T-cell (primary cell): ENCODE measurements at regions not wholly inside any gene's neighbourhood (a gene's known extent, or its start where the extent isn't known, plus 50 kb on each side); places are given as distances from the start of the nearest gene placed in this dataset.
"Not testable (repeated sequence)": the region's sequence is repeated elsewhere in the genome, so short reads cannot be mapped to it uniquely, and the experiment has no call there.

Experiments
- ATAC-seq, 4 experiments: fragments of 200-7000 bp in 3 of 4; fragments of 150-1000 bp in 1 of 4; cut with Tn5 transposase; replicated peaks in 1 of 4; 1 replicate in 3 of 4; 2 replicates in 1 of 4; pipeline ENCODE4 v1.10.0; 2021; ENCODE audit warnings: moderate library complexity in 3 of 4, mild to moderate bottlenecking in 2 of 4, moderate number of reproducible peaks in 1 of 4
- CTCF ChIA-PET, 2 donors: fragments of 300-600 bp; sonication (Branson Sonifier 250); formaldehyde crosslinking; loops; one replicate each; lab custom pipeline; 2022; ENCODE audit warnings: antibody characterized with exemption in 2 of 2; lab: Charles Lee
- POLR2A ChIA-PET, 2 donors: fragments of 300-600 bp; sonication (Branson Sonifier 250); formaldehyde crosslinking; loops; one replicate each; lab custom pipeline; 2022; ENCODE audit warnings: antibody characterized with exemption in 2 of 2; lab: Charles Lee
- DNase-seq, 35 experiments: peaks; one replicate each; pipeline versions ENCODE4 v3.0.0 to v3.0.0-alpha.2; 2013 to 2023
- H3K27ac ChIP-seq: one replicate; pipeline ENCODE4 v1.5.1; 2013; ENCODE audit warnings: low read length
- H3K27me3 ChIP-seq, 2 experiments: replicated peaks in 1 of 2; 1 replicate in 1 of 2; 2 replicates in 1 of 2; pipeline versions ENCODE4 v1.6.1 to v1.7.0; 2013; ENCODE audit warnings: low read length in 1 of 2, mixed read lengths in 1 of 2; ENCODE audit not compliant: control insufficient read depth in 2 of 2, insufficient read depth in 2 of 2; ENCODE audit errors: extremely low read depth in 1 of 2
- H3K36me3 ChIP-seq, 2 donors: 1 replicate in 1 of 2; 2 replicates in 1 of 2; pipeline versions ENCODE4 v1.6.1 to v1.7.0; 2013; ENCODE audit warnings: low read length in 1 of 2; ENCODE audit not compliant: control insufficient read depth in 2 of 2, insufficient read depth in 1 of 2; ENCODE audit errors: extremely low read depth in 1 of 2
- H3K4me1 ChIP-seq, 2 experiments: 1 replicate in 1 of 2; 2 replicates in 1 of 2; pipeline versions ENCODE4 v1.6.1 to v1.7.0; 2013; ENCODE audit warnings: low read length in 2 of 2, mixed read lengths in 1 of 2; ENCODE audit not compliant: insufficient read depth in 2 of 2, control insufficient read depth in 1 of 2; ENCODE audit errors: extremely low read depth in 1 of 2
- H3K4me3 ChIP-seq, 2 donors: 1 replicate in 1 of 2; 2 replicates in 1 of 2; pipeline versions ENCODE4 v1.5.1 to v1.7.0; 2013; ENCODE audit warnings: mild to moderate bottlenecking in 2 of 2, low read length in 1 of 2, moderate library complexity in 1 of 2; ENCODE audit not compliant: control insufficient read depth in 1 of 2; ENCODE audit errors: extremely low read depth in 1 of 2
- H3K9me3 ChIP-seq: 2 replicates; pipeline ENCODE4 v1.7.0; 2013
- H3K27ac Mint-ChIP-seq, 2 donors: one replicate each; pipeline ENCODE4 v1.8.0; 2020 to 2021; ENCODE audit warnings: mild to moderate bottlenecking in 2 of 2, mixed read lengths in 2 of 2
- H3K27me3 Mint-ChIP-seq, 2 donors: one replicate each; pipeline ENCODE4 v1.8.0; 2021 to 2022; ENCODE audit warnings: mixed read lengths in 2 of 2
- H3K36me3 Mint-ChIP-seq: one replicate; pipeline ENCODE4 v1.8.0; 2021; ENCODE audit warnings: mixed read lengths
- H3K4me1 Mint-ChIP-seq, 3 donors: one replicate each; pipeline ENCODE4 v1.8.0; 2020 to 2022; ENCODE audit warnings: mixed read lengths in 3 of 3, mild to moderate bottlenecking in 1 of 3
- H3K4me3 Mint-ChIP-seq, 3 donors: one replicate each; pipeline ENCODE4 v1.8.0; 2020 to 2022; ENCODE audit warnings: mild to moderate bottlenecking in 3 of 3, mixed read lengths in 3 of 3, moderate library complexity in 3 of 3
- H3K9me3 Mint-ChIP-seq, 3 donors: one replicate each; pipeline ENCODE4 v1.8.0; 2020 to 2022; ENCODE audit warnings: mixed read lengths in 3 of 3
- WGBS: methylation state at CpG from one replicate; pipeline ENCODE4 v1.1.5; 2013; ENCODE audit warnings: missing lambda C conversion rate; ENCODE audit not compliant: insufficient coverage; 5-methylcytosine and 5-hydroxymethylcytosine counted together

- Histone ChIP-seq H3K27ac (no peak overlapping the region), H3K4me1 (no peaks in the 10 kb centered on the region), H3K27me3 (peaks cover 0 to 7% of the 10 kb centered on the region in 2 experiments), H3K9me3 (no peaks in the 10 kb centered on the region), H3K4me3 (no peak overlapping the region), H3K36me3 (no peaks in the 10 kb centered on the region)
- no peak overlapping the region for H3K27ac Mint-ChIP-seq
- peaks cover 9 to 16% (median 14%) of the 10 kb centered on the region in 3 donors for H3K9me3 Mint-ChIP-seq
- H3K4me3 Mint-ChIP-seq = no peak overlapping the region
- DNase-seq = no peak
- no peaks in the 10 kb centered on the region for H3K36me3 Mint-ChIP-seq
- 96% methylated on average over 10 of the region's 16 CpGs for WGBS
- ChIA-PET CTCF (no interaction called here), POLR2A (no interaction called here)
- H3K4me1 Mint-ChIP-seq = no peaks in the 10 kb centered on the region
- peaks cover 0 to 2% of the 10 kb centered on the region in 2 donors for H3K27me3 Mint-ChIP-seq
- no peak for ATAC-seq
These were observed 217.3 kb upstream of the TENT5A start for GRCh38 chr6:81969814-81970213.

GRCh38 chr6:81969011-81969410 lies 216.5 kb upstream of the TENT5A start:
- CTCF ChIA-PET = no interaction called here
- H3K4me3 Mint-ChIP-seq = no peak overlapping the region
- Histone ChIP-seq H3K9me3 (no peaks in the 10 kb centered on the region), H3K36me3 (no peaks in the 10 kb centered on the region), H3K4me1 (no peaks in the 10 kb centered on the region), H3K4me3 (no peak overlapping the region), H3K27ac (no peak overlapping the region), H3K27me3 (peaks cover 0 to 7% of the 10 kb centered on the region in 2 experiments)
- peaks cover 7 to 16% (median 10%) of the 10 kb centered on the region in 3 donors for H3K9me3 Mint-ChIP-seq
- H3K27ac Mint-ChIP-seq = no peak overlapping the region
- ATAC-seq = no peak
- WGBS = 71% methylated on average over 2 of the region's 2 CpGs
- H3K4me1 Mint-ChIP-seq = no peaks in the 10 kb centered on the region
- DNase-seq = no peak
- no peaks in the 10 kb centered on the region for H3K36me3 Mint-ChIP-seq
- peaks cover 0 to 2% of the 10 kb centered on the region in 2 donors for H3K27me3 Mint-ChIP-seq
- POLR2A ChIA-PET = no interaction called here

DNA sequence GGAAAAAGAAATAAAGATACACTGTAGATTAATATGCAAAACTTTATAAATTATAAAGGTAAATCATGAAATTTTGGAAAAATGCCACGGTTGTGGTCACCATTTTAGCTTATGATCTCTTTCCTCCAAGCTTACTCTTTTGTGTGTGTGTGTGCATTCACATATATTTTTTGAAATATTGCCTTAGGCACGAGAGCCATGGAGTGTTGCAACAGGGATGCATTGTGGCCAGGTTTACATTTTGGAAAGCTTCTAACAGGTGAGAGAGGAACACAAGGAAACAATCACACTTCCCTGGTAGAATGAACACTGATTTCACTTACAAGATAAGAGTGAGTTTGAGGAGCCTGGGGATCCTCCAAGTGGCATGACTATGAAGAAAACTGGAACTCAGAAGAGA lies 214.5 kb upstream of the TENT5A start:
- Mint-ChIP-seq H3K27me3 (peaks cover 0 to 2% of the 10 kb centered on the region in 2 donors), H3K9me3 (peaks cover 0 to 16% (median 10%) of the 10 kb centered on the region in 3 donors), H3K27ac (no peak overlapping the region), H3K4me3 (no peak overlapping the region), H3K36me3 (no peaks in the 10 kb centered on the region), H3K4me1 (no peaks in the 10 kb centered on the region)
- Histone ChIP-seq H3K9me3 (no peaks in the 10 kb centered on the region), H3K36me3 (no peaks in the 10 kb centered on the region), H3K4me1 (no peaks in the 10 kb centered on the region), H3K4me3 (no peak overlapping the region), H3K27me3 (peaks cover 0 to 7% of the 10 kb centered on the region in 2 experiments), H3K27ac (no peak overlapping the region)
- ATAC-seq (no peak), DNase-seq (no peak)
- CTCF ChIA-PET = no interaction called here
- POLR2A ChIA-PET = no interaction called here
- no CpG with 5 or more reads among the region's 2 CpGs for WGBS

DNA sequence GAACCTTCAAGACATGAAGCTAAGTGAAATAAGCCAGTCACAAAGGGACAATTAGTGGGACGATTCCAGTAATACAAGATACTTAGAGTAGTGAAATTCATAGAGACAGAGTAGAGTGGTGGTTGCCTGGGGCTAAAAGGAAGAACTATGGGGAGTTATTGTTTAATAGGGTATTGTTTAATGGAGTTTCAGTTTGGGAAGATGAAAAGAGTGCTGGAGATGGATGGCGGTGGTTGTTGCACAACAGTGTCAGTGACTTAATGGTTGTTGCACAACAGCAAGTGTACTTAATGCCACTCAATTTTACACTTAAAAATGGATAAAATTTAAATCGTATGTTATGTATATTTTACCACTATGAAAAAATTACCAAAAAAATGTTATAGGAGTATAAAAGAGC lies 209.7 kb upstream of the TENT5A start:
- Histone ChIP-seq H3K9me3 (no peaks in the 10 kb centered on the region), H3K4me1 (no peaks in the 10 kb centered on the region), H3K27ac (no peak overlapping the region), H3K36me3 (no peaks in the 10 kb centered on the region), H3K27me3 (no peaks in the 10 kb centered on the region), H3K4me3 (no peak overlapping the region)
- WGBS = 58% methylated on average over 1 of the region's 3 CpGs
- Mint-ChIP-seq H3K27ac (no peak overlapping the region), H3K27me3 (no peaks in the 10 kb centered on the region), H3K4me3 (no peak overlapping the region), H3K36me3 (no peaks in the 10 kb centered on the region), H3K9me3 (peaks cover 0 to 7% (median 6%) of the 10 kb centered on the region in 3 donors), H3K4me1 (no peaks in the 10 kb centered on the region)
- DNase-seq (no peak), ATAC-seq (no peak)
- ChIA-PET POLR2A (no interaction called here), CTCF (no interaction called here)

- POLR2A ChIA-PET = no interaction called here
- no peak for DNase-seq
- CTCF ChIA-PET = no interaction called here
These were observed 198.4 kb upstream of the TENT5A start for GRCh38 chr6:81950877-81951276.

DNA sequence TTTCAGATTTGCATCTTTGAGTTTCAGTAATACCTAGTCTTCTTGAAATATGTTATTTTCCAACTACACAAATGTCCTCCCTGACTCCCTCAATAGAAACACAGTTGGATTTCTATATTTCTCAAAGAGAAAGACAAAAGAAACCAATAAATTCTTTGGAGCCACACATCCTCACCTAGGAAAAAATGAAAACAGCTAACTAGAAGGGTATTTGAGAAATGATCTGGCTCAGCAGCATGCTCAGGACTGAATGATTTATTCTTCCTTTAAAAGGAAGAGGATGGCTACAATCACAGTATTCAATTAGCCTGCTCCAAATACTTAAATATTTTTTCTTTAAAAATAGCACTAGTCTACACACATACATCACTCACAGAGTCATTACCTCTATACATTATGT lies 196.4 kb upstream of the TENT5A start:
- Histone ChIP-seq H3K4me1 (no peaks in the 10 kb centered on the region), H3K27ac (no peak overlapping the region), H3K27me3 (no peaks in the 10 kb centered on the region), H3K4me3 (no peak overlapping the region), H3K9me3 (no peaks in the 10 kb centered on the region), H3K36me3 (no peaks in the 10 kb centered on the region)
- no peaks in the 10 kb centered on the region for H3K36me3 Mint-ChIP-seq
- DNase-seq (no peak), ATAC-seq (no peak)
- no peaks in the 10 kb centered on the region for H3K27me3 Mint-ChIP-seq
- ChIA-PET POLR2A (no interaction called here), CTCF (no interaction called here)
- peaks cover 0 to 9% (median 5%) of the 10 kb centered on the region in 3 donors for H3K9me3 Mint-ChIP-seq
- H3K4me3 Mint-ChIP-seq = no peak overlapping the region
- no peak overlapping the region for H3K27ac Mint-ChIP-seq
- no peaks in the 10 kb centered on the region for H3K4me1 Mint-ChIP-seq

More at GRCh38 chr6:81950877-81951276, 198.4 kb upstream of the TENT5A start:
- H3K27ac ChIP-seq = no peak overlapping the region
- no CpG with 5 or more reads among the region's 1 CpG for WGBS
- Mint-ChIP-seq H3K4me3 (no peak overlapping the region), H3K27ac (no peak overlapping the region), H3K4me1 (no peaks in the 10 kb centered on the region), H3K9me3 (peaks cover 0 to 5% (median 1%) of the 10 kb centered on the region in 3 donors), H3K36me3 (no peaks in the 10 kb centered on the region), H3K27me3 (no peaks in the 10 kb centered on the region)
- H3K27me3 ChIP-seq = no peaks in the 10 kb centered on the region
- H3K4me1 ChIP-seq = no peaks in the 10 kb centered on the region
- H3K4me3 ChIP-seq = no peak overlapping the region
- H3K36me3 ChIP-seq = no peaks in the 10 kb centered on the region
- H3K9me3 ChIP-seq = no peaks in the 10 kb centered on the region
- ATAC-seq = no peak

GRCh38 chr6:81948196-81948595 lies 195.7 kb upstream of the TENT5A start:
- H3K27me3 ChIP-seq, POLR2A ChIA-PET, H3K4me3 Mint-ChIP-seq, CTCF ChIA-PET, H3K27me3 Mint-ChIP-seq, ATAC-seq, H3K9me3 ChIP-seq, H3K4me1 ChIP-seq, H3K36me3 ChIP-seq, H3K27ac Mint-ChIP-seq, H3K36me3 Mint-ChIP-seq, H3K27ac ChIP-seq, H3K4me1 Mint-ChIP-seq, H3K9me3 Mint-ChIP-seq, H3K4me3 ChIP-seq, DNase-seq: not testable (repeated sequence)
- no CpG with 5 or more reads among the region's 4 CpGs for WGBS
